GM12874 (cell line): ENCODE measurements at regions not wholly inside any gene's neighbourhood (a gene's known extent, or its start where the extent isn't known, plus 50 kb on each side); places are given as distances from the start of the nearest gene placed in this dataset.

Experiments
- TF ChIP-seq, protein P1 (sequence below): IDR thresholded peaks from 2 replicates; pipeline ENCODE4 v1.5.1; 2011; ENCODE audit warnings: low read depth, mild to moderate bottlenecking, control low read depth, low read length, moderate library complexity; ENCODE audit not compliant: insufficient read depth

DNA sequence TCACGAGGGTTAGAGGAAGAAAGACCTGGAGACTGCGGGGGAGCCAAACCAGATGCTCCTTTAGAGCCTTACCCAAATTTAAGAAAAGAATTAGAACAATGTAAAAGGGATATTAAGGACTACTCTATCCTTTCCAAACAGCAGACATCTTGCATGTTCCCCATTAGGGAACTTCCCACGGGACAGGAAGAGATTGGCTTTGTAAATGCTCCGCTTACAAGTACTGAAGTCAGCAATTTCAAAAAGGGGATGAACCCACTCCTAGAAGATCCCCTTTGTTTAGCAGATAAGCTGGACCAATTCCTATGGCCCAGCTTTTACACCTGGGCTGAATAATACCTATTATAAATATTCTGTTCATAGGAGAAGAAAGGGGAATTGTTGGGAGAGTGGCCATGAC is 74.2 kb downstream of the APOBEC1 start:
- TF ChIP-seq, protein P1, sequence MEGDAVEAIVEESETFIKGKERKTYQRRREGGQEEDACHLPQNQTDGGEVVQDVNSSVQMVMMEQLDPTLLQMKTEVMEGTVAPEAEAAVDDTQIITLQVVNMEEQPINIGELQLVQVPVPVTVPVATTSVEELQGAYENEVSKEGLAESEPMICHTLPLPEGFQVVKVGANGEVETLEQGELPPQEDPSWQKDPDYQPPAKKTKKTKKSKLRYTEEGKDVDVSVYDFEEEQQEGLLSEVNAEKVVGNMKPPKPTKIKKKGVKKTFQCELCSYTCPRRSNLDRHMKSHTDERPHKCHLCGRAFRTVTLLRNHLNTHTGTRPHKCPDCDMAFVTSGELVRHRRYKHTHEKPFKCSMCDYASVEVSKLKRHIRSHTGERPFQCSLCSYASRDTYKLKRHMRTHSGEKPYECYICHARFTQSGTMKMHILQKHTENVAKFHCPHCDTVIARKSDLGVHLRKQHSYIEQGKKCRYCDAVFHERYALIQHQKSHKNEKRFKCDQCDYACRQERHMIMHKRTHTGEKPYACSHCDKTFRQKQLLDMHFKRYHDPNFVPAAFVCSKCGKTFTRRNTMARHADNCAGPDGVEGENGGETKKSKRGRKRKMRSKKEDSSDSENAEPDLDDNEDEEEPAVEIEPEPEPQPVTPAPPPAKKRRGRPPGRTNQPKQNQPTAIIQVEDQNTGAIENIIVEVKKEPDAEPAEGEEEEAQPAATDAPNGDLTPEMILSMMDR = no peak

GRCh38 chr12:7588742-7589329 is 76.9 kb downstream of the APOBEC1 start:
- TF ChIP-seq, protein P1 = peak; percentile 58; the same call in 1 of the 2 replicates

DNA sequence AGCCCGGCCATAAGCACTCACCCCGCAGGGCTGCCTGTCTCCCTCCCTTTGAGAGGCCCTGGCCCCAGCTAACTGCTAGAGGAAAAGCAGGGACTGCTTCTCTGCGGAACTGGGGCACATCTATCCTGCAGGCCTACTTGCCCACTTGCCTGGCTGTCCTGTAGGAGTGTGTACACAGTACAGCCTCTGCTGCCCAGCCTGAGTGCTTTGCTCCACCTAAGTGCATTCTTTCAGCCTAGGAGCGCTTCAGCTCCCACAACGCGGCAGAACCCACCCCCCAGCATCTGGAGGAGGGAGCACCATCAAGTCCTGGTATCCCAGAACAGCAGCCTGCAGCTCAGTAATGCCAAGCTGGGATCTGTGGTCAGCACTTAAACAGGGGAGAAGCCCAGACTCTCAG is 79.9 kb upstream of the CD163 start:
- TF ChIP-seq, protein P1 = no peak

- TF ChIP-seq, protein P1 = no peak
These were observed 79.2 kb upstream of the CD163 start for GRCh38 chr12:7582796-7583195.

GRCh38 chr12:7581625-7582024 is 78.0 kb upstream of the CD163 start:
- TF ChIP-seq, protein P1 = no peak

DNA sequence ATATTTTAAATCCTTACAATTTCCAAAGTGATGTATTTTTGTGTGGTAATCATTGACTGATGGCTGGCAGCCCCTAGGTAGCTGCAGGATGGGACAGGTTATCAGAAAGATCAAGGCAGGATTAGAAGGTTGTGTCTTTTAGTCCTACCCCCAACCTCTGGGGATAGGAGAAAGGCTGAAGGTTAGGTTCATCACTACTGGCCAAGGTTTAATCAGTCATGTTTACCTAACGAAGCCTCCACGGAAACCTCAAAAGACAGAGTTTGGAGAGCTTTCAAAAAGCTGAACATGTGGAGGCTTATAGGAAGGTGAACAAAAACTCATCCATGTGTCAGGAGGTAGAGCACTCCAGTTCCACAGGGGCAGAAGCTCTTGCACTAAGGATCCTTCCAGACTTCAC is 77.5 kb upstream of the CD163 start:
- TF ChIP-seq, protein P1 = no peak

DNA sequence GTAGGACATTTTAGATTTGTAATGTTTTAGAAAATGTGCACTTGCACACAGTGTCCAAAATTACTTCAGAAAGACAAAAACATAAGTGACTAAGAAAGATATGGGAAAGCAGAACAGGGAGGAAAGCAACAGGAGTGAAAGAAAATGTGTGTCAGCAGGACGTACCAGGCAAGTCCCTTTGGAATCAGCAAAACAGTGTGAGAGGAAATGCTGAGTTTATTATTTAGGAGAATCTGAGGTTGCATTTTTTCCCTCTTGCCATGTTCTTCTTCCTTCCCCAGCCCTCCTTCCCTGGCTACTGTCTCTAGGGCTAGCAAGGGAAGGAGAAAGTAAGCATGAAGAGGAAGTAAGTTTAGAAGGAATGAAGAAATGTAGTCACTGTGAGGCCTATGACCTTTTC is 67.7 kb upstream of the CD163 start:
- TF ChIP-seq, protein P1 = no peak
